Right hindlimb (tissue), 1 donor: ENCODE measurements at regions not wholly inside any gene's neighbourhood (a gene's known extent, or its start where the extent isn't known, plus 50 kb on each side); places are given as distances from the start of the nearest gene placed in this dataset.
"Not testable (repeated sequence)": the region's sequence is repeated elsewhere in the genome, so short reads cannot be mapped to it uniquely, and the experiment has no call there.

Experiments used
- DNase-seq: peaks from one replicate; pipeline ENCODE4 v3.0.0-alpha.2; 2018

DNA sequence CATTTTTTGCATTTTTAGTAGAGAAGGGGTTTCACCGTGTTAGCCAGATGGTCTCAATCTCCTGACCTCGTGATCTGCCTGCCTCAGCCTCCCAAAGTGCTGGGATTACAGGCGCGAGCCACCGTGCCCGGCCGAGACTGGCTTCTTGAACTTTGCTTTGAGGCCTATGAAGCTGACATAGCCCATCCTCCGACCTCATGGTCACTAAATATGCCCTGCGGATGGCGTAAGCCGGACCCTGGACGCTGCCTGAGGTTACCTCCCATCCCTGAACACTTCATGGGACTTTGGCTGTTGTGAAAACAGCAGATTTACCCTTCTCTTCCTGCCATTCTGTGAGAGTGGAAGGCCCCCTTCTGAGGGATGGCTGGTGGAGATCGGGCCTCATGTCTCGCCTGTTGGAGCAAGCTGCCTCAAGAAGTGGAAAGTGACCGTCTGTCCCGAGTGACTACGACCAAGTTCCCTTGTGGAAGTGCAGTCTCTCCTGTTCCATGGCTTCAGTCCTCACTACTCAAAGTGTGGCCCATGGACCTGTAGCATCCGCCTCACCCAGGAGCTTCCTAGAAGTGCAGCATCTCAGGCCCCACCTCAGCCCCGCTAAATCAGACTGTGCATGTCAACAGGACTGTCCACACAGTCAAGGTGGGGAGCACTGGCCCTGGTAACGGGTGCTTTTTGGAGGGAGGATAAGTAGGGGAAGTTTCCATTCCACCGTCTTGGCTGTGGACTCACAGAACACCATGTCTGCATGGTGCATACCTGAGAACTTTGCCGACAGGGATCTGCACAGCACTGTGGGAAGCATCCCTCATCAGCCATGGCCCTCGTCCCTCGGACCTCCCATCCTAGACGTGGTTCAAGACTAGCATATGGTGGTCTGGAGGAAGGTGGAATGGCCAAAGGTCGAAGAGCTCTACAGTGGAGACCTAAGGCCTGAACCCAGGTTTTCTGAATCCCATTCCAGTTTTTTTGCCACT is 210.5 kb upstream of the SHH start:
- DNase-seq = no peak

DNA sequence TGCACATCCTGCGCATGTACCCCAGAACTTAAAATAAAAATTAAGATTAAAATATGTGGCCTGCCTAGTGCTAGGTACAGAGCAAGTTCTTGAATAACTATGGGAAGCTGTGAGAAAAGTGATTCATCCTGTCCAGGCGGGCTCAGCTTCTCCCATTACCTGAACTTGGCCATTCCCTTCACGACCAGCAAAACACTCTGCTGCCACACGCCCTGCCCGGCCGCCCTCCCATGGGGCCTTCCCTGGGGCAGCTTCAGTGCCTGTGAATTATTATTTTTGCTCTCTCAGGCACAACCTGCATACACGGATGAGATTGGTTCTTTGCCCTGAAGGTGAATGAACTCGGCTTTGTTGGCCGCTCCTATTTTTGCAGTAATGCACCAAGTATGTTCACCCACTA is 209.2 kb upstream of the SHH start:
- no peak for DNase-seq

GRCh38 chr7:156020566-156020965 is 208.3 kb upstream of the SHH start:
- no peak for DNase-seq

GRCh38 chr7:156019776-156020565 is 207.7 kb upstream of the SHH start:
- DNase-seq = no peak

- no peak for DNase-seq
Measured at GRCh38 chr7:156019308-156019707, 207.0 kb upstream of the SHH start.

GRCh38 chr7:156017916-156018700 is 205.8 kb upstream of the SHH start:
- DNase-seq = no peak

- DNase-seq = no peak
Measured at GRCh38 chr7:156017431-156017830, 205.2 kb upstream of the SHH start.

DNA sequence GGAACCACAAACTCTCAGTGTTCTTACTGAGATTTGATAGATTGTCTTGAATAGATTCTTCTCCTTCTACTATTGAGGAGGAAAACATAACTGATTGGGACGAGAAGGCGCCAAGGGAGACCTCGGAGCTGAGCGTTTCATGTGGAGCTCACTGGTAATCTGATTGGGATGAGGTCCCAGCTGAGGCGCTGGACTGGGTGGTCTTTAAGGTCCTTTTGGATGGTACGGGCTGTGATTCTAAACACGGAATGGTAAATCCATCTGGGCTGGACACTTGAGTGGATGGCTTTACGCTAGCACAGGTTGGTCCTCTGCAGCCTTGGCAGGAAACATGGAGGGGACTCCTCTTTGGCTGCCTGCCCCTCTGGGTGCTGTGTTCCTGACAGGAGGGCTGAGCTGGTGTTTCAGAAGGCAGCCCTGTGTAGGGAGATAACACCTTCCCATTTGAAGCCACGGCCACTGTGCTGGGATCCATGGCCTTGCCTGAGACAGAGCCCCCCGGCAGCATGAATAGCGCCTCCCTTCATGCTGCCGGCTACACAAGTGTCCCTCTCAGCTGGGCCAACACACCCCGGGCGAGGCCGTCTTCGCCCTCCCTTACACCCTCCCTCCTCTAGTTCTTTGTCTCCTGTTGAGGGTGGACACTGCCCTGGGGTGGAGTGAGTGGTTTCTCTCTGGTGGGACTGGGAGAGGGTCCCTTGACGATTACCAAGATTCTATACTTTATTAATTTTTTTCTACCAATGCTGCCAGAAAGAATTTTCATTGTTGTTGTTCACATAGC is 203.2 kb upstream of the SHH start:
- DNase-seq = no peak

DNA sequence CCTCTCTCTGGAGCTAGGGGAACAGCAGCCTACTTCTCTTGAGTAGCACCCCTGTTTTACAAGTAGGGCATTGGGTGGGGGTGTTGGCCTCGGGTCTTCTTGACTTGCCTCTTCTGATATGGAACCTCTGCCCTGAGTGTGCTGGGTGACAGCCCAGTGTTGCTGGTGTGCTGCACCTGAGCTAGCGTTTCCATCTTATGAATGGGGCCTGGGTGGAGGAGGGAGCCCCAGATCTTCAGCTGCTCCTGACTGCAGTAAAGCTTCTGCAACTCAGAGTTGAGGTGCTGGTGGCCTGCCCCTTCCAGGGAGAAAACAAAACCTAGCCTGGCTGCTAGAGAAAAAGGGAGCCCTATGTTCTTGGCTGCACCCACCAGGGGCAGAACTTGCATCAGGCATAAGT is 202.5 kb upstream of the SHH start:
- no peak for DNase-seq

- DNase-seq = no peak
Measured at GRCh38 chr7:156014201-156014600, 201.9 kb upstream of the SHH start.

- DNase-seq = no peak
Measured at GRCh38 chr7:156012412-156012811, 200.1 kb upstream of the SHH start.

- DNase-seq = no peak
Measured at GRCh38 chr7:156009569-156009968, 197.3 kb upstream of the SHH start.

DNA sequence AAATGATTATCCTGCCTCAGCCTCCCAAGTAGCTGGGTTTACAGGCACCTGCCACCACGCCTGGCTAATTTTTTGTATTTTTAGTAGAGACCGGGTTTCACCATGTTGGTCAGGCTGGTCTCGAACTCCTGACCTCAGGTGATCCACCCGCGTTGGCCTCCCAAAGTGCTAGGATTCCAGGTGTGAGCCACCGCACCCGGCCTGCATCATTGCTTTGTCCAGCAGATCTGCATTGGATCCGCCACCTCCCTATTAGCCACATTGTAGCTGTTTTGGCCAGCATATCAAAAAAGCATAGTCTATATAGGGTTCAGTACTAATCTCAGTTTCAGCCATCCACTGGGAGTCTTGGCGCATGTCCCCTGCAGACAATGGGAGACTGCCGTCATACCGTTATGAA is 194.6 kb upstream of the SHH start:
- not testable (repeated sequence) for DNase-seq

DNA sequence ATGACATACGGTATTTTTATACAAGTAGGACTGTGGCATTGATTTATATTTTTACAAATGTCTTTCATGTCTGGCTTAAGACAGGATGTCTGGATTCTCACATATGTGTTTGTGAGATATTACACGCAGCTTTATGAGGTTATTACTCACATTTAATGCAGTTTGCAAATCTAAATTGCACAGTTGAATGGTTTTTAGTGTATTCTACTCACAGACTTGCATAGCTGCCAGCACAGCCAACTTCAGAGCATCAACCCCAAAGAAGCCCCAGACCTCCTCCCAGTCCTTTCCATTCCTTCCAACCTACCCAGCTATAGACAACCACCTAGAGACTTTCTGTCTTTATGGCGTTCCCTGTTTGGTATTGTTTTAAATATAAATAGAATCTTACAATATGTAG is 193.8 kb upstream of the SHH start:
- DNase-seq = no peak

DNA sequence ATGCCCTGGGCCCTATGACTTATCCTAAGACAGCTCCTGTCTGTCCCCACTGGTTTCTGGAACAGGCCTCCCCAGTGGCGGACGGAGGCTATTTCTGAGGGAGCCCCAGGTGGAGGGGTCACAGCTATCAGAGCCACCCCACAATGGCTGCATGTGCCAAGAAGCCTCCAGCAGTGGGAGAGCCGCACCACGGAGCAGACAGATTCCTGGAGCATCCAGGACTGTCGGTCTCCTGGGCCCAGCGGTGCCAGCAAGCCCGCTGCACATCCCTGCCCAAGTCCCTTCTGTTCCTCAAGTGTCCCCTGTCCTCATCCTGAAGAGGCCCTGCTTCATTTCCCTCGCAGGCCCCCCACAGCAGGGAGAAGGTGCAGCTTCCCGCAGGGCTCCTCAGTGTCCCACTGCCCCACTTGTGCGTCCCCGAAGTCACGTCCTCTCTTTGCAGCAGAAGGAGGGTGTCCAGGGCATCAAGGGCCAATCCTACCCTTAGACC is 193.0 kb upstream of the SHH start:
- no peak for DNase-seq

- DNase-seq = no peak
Measured at GRCh38 chr7:156004265-156005201, 192.3 kb upstream of the SHH start.

DNA sequence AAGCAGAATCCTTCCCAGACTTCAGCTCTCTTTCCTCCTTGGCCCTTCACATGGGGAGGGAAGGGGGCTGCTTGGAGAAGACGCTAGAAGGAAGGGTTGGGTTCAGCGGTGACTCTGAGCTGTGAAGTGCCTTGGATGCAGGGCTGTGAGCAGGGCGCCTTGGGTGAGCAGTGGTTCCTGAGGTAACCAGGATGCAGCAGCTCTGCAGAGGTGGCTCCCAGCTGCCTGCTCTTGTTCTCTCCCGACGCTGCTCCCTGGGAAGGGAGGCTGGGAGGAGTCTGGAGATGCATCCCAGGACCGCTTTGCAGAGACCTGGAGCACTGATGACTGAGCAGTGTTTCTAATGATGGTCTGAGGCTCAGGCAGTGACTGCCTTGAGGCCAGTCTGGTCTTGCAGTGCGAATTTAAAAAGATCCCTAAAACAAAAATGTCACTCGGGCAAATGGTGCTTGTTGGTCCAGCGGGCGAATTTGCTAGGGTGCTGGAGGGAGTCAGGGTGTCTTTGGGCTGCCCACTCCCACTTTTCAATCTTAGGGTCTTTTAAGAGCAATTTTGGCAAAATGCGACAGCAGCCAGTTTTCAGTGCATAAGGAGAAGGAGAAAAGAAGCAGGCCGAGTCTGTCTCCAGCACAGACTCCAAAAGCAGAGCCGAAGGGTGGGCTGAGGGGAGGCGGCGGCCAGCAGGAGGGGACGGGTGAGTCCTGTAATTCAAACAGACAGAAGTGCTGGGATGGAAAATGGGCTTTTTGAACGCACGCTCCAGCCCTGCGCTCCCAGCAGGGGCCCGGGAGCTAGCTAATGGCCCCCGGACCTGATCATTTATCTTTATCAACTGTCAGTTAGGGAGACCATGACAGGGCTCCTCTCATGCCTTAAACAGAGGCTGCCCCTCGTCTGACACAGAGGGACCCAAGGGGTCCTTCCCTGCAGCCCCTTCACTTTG is 191.2 kb upstream of the SHH start:
- DNase-seq = no peak

- DNase-seq = no peak
Measured at GRCh38 chr7:156002362-156003066, 190.3 kb upstream of the SHH start.
